ENCODE measurements at regions not wholly inside any gene's neighbourhood (a gene's known extent, or its start where the extent isn't known, plus 50 kb on each side); places are given as distances from the start of the nearest gene placed in this dataset.
A peak's percentile ranks its signal among the peaks of the same experiment; 100 is the strongest.

GRCh38 chr5:91302958-91303357, 80.2 kb downstream of the ARRDC3 start:
- peaks cover 4% of the 10 kb centered on the region for H3K4me1 ChIP-seq (ENCODE audit: control insufficient read depth, insufficient read depth, low read length)
- H3K4me3 ChIP-seq (ENCODE audit: low read length) = no peak overlapping the region
- H3K4me1 Mint-ChIP-seq = peaks cover 11% of the 10 kb centered on the region
- no peaks in the 10 kb centered on the region for H3K27me3 ChIP-seq (ENCODE audit: control insufficient read depth, insufficient read depth, low read length, poor library complexity, severe bottlenecking)
- H3K27ac Mint-ChIP-seq = no peak overlapping the region
- H3K9me3 Mint-ChIP-seq = no peaks in the 10 kb centered on the region
- H3K4me3 Mint-ChIP-seq = no peak overlapping the region
- no peak overlapping the region for H3K9ac ChIP-seq (ENCODE audit: extremely low read depth, low read length, poor library complexity, severe bottlenecking)
- WGBS, 2 experiments (ENCODE audit: insufficient coverage in 1 of 2, insufficient read length in 1 of 2) = 43 to 79% methylated on average over 1 of the region's 1 CpG
- H3K27ac ChIP-seq (ENCODE audit: low read depth, low read length) = no peak overlapping the region
- H3K36me3 Mint-ChIP-seq (ENCODE audit: low read depth) = no peaks in the 10 kb centered on the region
- TF ChIP-seq, protein P1, sequence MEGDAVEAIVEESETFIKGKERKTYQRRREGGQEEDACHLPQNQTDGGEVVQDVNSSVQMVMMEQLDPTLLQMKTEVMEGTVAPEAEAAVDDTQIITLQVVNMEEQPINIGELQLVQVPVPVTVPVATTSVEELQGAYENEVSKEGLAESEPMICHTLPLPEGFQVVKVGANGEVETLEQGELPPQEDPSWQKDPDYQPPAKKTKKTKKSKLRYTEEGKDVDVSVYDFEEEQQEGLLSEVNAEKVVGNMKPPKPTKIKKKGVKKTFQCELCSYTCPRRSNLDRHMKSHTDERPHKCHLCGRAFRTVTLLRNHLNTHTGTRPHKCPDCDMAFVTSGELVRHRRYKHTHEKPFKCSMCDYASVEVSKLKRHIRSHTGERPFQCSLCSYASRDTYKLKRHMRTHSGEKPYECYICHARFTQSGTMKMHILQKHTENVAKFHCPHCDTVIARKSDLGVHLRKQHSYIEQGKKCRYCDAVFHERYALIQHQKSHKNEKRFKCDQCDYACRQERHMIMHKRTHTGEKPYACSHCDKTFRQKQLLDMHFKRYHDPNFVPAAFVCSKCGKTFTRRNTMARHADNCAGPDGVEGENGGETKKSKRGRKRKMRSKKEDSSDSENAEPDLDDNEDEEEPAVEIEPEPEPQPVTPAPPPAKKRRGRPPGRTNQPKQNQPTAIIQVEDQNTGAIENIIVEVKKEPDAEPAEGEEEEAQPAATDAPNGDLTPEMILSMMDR (conservative IDR thresholded peaks at IDR 0.05) = no peak
- H3K36me3 ChIP-seq (ENCODE audit: control insufficient read depth, insufficient read depth, low read length) = no peaks in the 10 kb centered on the region
- no peak for DNase-seq
- H3K27me3 Mint-ChIP-seq (ENCODE audit: insufficient read depth) = no peaks in the 10 kb centered on the region
- no peaks in the 10 kb centered on the region for H3K9me3 ChIP-seq (ENCODE audit: control insufficient read depth, low read length)

DNA sequence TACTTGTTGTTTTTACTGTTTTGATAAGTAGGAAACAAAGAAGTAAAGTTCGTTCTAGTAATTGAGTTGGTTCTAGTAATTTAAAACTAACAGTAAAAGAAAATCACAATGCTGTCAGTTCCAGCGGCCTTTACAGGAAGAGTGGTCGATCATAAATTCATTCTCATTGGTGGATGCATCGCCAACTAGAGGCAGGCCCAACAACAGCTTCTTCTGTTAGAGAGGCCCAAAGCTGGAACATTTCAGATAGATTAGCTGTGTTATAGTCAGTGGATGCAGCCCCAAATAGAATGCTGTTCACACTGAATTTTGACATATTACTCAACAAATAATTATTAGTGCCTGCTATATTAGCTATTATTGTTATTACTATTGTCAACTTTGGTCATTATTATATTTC, 80.8 kb downstream of the ARRDC3 start:
- Histone ChIP-seq H3K9me3 (ENCODE audit: control insufficient read depth, low read length) (no peaks in the 10 kb centered on the region), H3K4me1 (ENCODE audit: control insufficient read depth, insufficient read depth, low read length) (peaks cover 4% of the 10 kb centered on the region), H3K4me3 (ENCODE audit: low read length) (no peak overlapping the region), H3K27ac (ENCODE audit: low read depth, low read length) (no peak overlapping the region), H3K36me3 (ENCODE audit: control insufficient read depth, insufficient read depth, low read length) (no peaks in the 10 kb centered on the region), H3K9ac (ENCODE audit: extremely low read depth, low read length, poor library complexity, severe bottlenecking) (no peak overlapping the region), H3K27me3 (ENCODE audit: control insufficient read depth, insufficient read depth, low read length, poor library complexity, severe bottlenecking) (no peaks in the 10 kb centered on the region)
- H3K27ac Mint-ChIP-seq = no peak overlapping the region
- no peaks in the 10 kb centered on the region for H3K27me3 Mint-ChIP-seq (ENCODE audit: insufficient read depth)
- peaks cover 11% of the 10 kb centered on the region for H3K4me1 Mint-ChIP-seq
- DNase-seq = no peak
- TF ChIP-seq, protein P1 (conservative IDR thresholded peaks at IDR 0.05) = peak; percentile 55
- WGBS, 2 experiments (ENCODE audit: insufficient coverage in 1 of 2, insufficient read length in 1 of 2) = 83 to 85% methylated on average over 3 to 4 of the region's 4 CpGs
- H3K4me3 Mint-ChIP-seq = no peak overlapping the region
- H3K9me3 Mint-ChIP-seq = no peaks in the 10 kb centered on the region
- H3K36me3 Mint-ChIP-seq (ENCODE audit: low read depth) = no peaks in the 10 kb centered on the region

- H3K27ac ChIP-seq (ENCODE audit: low read depth, low read length) = no peak overlapping the region
- no peak for DNase-seq
- H3K27me3 ChIP-seq (ENCODE audit: control insufficient read depth, insufficient read depth, low read length, poor library complexity, severe bottlenecking) = no peaks in the 10 kb centered on the region
- no peaks in the 10 kb centered on the region for H3K9me3 ChIP-seq (ENCODE audit: control insufficient read depth, low read length)
- WGBS, 2 experiments (ENCODE audit: insufficient coverage in 1 of 2, insufficient read length in 1 of 2) = 94 to 100% methylated on average over 1 to 3 of the region's 5 CpGs
- H3K36me3 ChIP-seq (ENCODE audit: control insufficient read depth, insufficient read depth, low read length) = no peaks in the 10 kb centered on the region
- no peaks in the 10 kb centered on the region for H3K9me3 Mint-ChIP-seq
- TF ChIP-seq, protein P1 (conservative IDR thresholded peaks at IDR 0.05) = no peak
- H3K27ac Mint-ChIP-seq = no peak overlapping the region
- no peak overlapping the region for H3K9ac ChIP-seq (ENCODE audit: extremely low read depth, low read length, poor library complexity, severe bottlenecking)
- peaks cover 2% of the 10 kb centered on the region for H3K4me1 ChIP-seq (ENCODE audit: control insufficient read depth, insufficient read depth, low read length)
- H3K4me3 Mint-ChIP-seq = no peak overlapping the region
- H3K36me3 Mint-ChIP-seq (ENCODE audit: low read depth) = no peaks in the 10 kb centered on the region
- H3K4me1 Mint-ChIP-seq = peaks cover 10% of the 10 kb centered on the region
- H3K4me3 ChIP-seq (ENCODE audit: low read length) = no peak overlapping the region
- H3K27me3 Mint-ChIP-seq (ENCODE audit: insufficient read depth) = no peaks in the 10 kb centered on the region
These were observed 81.8 kb downstream of the ARRDC3 start for GRCh38 chr5:91301106-91301846.

All from endodermal cell (in vitro differentiated cells).